GM18511 (cell line): ENCODE measurements at regions not wholly inside any gene's neighbourhood (a gene's known extent, or its start where the extent isn't known, plus 50 kb on each side); places are given as distances from the start of the nearest gene placed in this dataset.
"Not testable (repeated sequence)": the region's sequence is repeated elsewhere in the genome, so short reads cannot be mapped to it uniquely, and the experiment has no call there.

Experiments
- ATAC-seq: cut with Tn5 transposase; IDR thresholded peaks from one replicate; pipeline ENCODE4 v1.9.1; 2021; ENCODE audit warnings: mild to moderate bottlenecking, moderate library complexity; ENCODE audit not compliant: unreplicated experiment

GRCh38 chr16:29297809-29298177 lies 108.7 kb downstream of the NPIPB11 start:
- not testable (repeated sequence) for ATAC-seq

GRCh38 chr16:29297144-29297808 lies 109.2 kb downstream of the NPIPB11 start:
- not testable (repeated sequence) for ATAC-seq

- not testable (repeated sequence) for ATAC-seq
Measured at GRCh38 chr16:29296176-29296575, 110.3 kb downstream of the NPIPB11 start.

- not testable (repeated sequence) for ATAC-seq
Measured at GRCh38 chr16:29294951-29295795, 111.3 kb downstream of the NPIPB11 start.

GRCh38 chr16:29294400-29294933 lies 112.0 kb downstream of the NPIPB11 start:
- ATAC-seq, result not testable (repeated sequence)

GRCh38 chr16:29293545-29293944 lies 113.0 kb downstream of the NPIPB11 start:
- ATAC-seq, result not testable (repeated sequence)

GRCh38 chr16:29292952-29293471 lies 113.5 kb downstream of the NPIPB11 start:
- ATAC-seq, result not testable (repeated sequence)

- not testable (repeated sequence) for ATAC-seq
Measured at GRCh38 chr16:29291329-29292271, 114.9 kb downstream of the NPIPB11 start.

GRCh38 chr16:29290631-29291247 lies 115.8 kb downstream of the NPIPB11 start:
- ATAC-seq, result peak; percentile 89

- ATAC-seq, result not testable (repeated sequence)
Measured at GRCh38 chr16:29289516-29290239, 116.8 kb downstream of the NPIPB11 start.

- not testable (repeated sequence) for ATAC-seq
Measured at GRCh38 chr16:29288711-29289474, 117.6 kb downstream of the NPIPB11 start.

GRCh38 chr16:29287871-29288535 lies 118.5 kb downstream of the NPIPB11 start:
- ATAC-seq, result not testable (repeated sequence)

GRCh38 chr16:29287246-29287645 lies 119.3 kb downstream of the NPIPB11 start:
- not testable (repeated sequence) for ATAC-seq

- not testable (repeated sequence) for ATAC-seq
Measured at GRCh38 chr16:29286796-29287195, 119.7 kb downstream of the NPIPB11 start.

- ATAC-seq, result not testable (repeated sequence)
Measured at GRCh38 chr16:29286161-29286560, 120.3 kb downstream of the NPIPB11 start.

- not testable (repeated sequence) for ATAC-seq
Measured at GRCh38 chr16:29285151-29285885, 121.2 kb downstream of the NPIPB11 start.

GRCh38 chr16:29284723-29285122 lies 121.8 kb downstream of the NPIPB11 start:
- not testable (repeated sequence) for ATAC-seq
